OCI-LY7 (cell line): ENCODE measurements at regions not wholly inside any gene's neighbourhood (a gene's known extent, or its start where the extent isn't known, plus 50 kb on each side); places are given as distances from the start of the nearest gene placed in this dataset.
A peak's percentile ranks its signal among the peaks of the same experiment; 100 is the strongest.

ENCODE experiments used
- BruUV-seq: library from RNA; stranded (reverse); fragments of 400-500 nt; replicated peaks from 2 replicates; lab custom pipeline; 2021; lab: Mats Ljungman, UMichigan
- CTCF ChIA-PET: fragments of 300-600 bp; sonication (Branson Sonifier 250); formaldehyde crosslinking; loops from one replicate; lab custom pipeline; 2022; ENCODE audit warnings: antibody characterized with exemption; ENCODE audit not compliant: unreplicated experiment; lab: Charles Lee
- POLR2A ChIA-PET: fragments of 300-600 bp; sonication (Branson Sonifier 250); formaldehyde crosslinking; loops from one replicate; lab custom pipeline; 2022; ENCODE audit warnings: antibody characterized with exemption; lab: Charles Lee
- DNase-seq: peaks from one replicate; pipeline ENCODE4 v3.0.0-alpha.2; 2015; ENCODE audit warnings: low spot score
- H2AFZ ChIP-seq: fragments of 200-600 bp; sonication (generic), shearing (Covaris generic); 2 replicates; pipeline ENCODE4 v1.6.1; 2014; ENCODE audit warnings: mild to moderate bottlenecking, antibody characterized with exemption, low read length, moderate library complexity
- H3K27ac ChIP-seq: fragments of 200-600 bp; sonication (generic); 2 replicates; pipeline ENCODE4 v1.5.1; 2014; ENCODE audit warnings: mixed run types, low read depth, mild to moderate bottlenecking, moderate library complexity, low read length, inconsistent platforms; ENCODE audit not compliant: poor library complexity, severe bottlenecking
- H3K36me3 ChIP-seq: fragments of 200-600 bp; sonication (generic); 2 replicates; pipeline ENCODE4 v1.6.1; 2014; ENCODE audit warnings: mild to moderate bottlenecking, antibody characterized with exemption, low read length, moderate library complexity, mixed read lengths; ENCODE audit not compliant: insufficient read depth
- H3K4me1 ChIP-seq: fragments of 200-600 bp; sonication (generic); 2 replicates; pipeline ENCODE4 v1.5.1; 2014; ENCODE audit warnings: mild to moderate bottlenecking, low read length; ENCODE audit not compliant: insufficient read depth, poor library complexity, severe bottlenecking
- H3K4me2 ChIP-seq: fragments of 200-600 bp; sonication (generic); 2 replicates; pipeline ENCODE4 v1.6.1; 2014; ENCODE audit warnings: mild to moderate bottlenecking, low read length
- H3K4me3 ChIP-seq: fragments of 200-600 bp; sonication (generic); 2 replicates; pipeline ENCODE4 v1.5.1; 2014; ENCODE audit warnings: mild to moderate bottlenecking, low read depth, low read length; ENCODE audit not compliant: poor library complexity, severe bottlenecking
- H3K79me2 ChIP-seq: fragments of 200-600 bp; sonication (generic); 2 replicates; pipeline ENCODE4 v1.6.1; 2016; ENCODE audit warnings: low read depth, mild to moderate bottlenecking, low read length, moderate library complexity, mixed read lengths; ENCODE audit not compliant: insufficient read depth
- H3K9me2 ChIP-seq: fragments of 200-600 bp; sonication (generic); 2 replicates; pipeline ENCODE4 v1.6.1; 2016; ENCODE audit warnings: mild to moderate bottlenecking, low read length, mixed read lengths; ENCODE audit not compliant: insufficient read depth
- H3K9me3 ChIP-seq: fragments of 200-600 bp; sonication (generic); 2 replicates; pipeline ENCODE4 v1.6.1; 2014; ENCODE audit warnings: mild to moderate bottlenecking, mixed run types, low read length, mixed read lengths
- H4K20me1 ChIP-seq: fragments of 200-600 bp; sonication (generic); 2 replicates; pipeline ENCODE4 v1.6.1; 2014; ENCODE audit warnings: mild to moderate bottlenecking, antibody characterized with exemption, low read length, moderate library complexity, mixed read lengths; ENCODE audit not compliant: insufficient read depth
- CTCF ChIP-seq: fragments of 200-600 bp; sonication (generic); conservative IDR thresholded peaks from 2 replicates; pipeline ENCODE4 v1.5.1; 2014; ENCODE audit warnings: mild to moderate bottlenecking, antibody characterized with exemption, low read length, moderate library complexity, mixed read lengths
- EZH2phosphoT487 ChIP-seq: fragments of 200-600 bp; sonication (generic); IDR thresholded peaks from 2 replicates; pipeline ENCODE4 v1.6.1; 2018; ENCODE audit warnings: low read depth, borderline replicate concordance, mild to moderate bottlenecking, mixed run types, antibody characterized with exemption, low read length, moderate library complexity, mixed read lengths
- intact Hi-C: fragments of 100-400 bp; cut with micrococcal nuclease; formaldehyde crosslinking; loops from one replicate; pipeline ENCODE4 v1.10.0; 2022; ENCODE audit not compliant: unreplicated experiment

- peak overlapping the region; percentile 80 for H3K4me3 ChIP-seq
- TSS peak; percentile 98 for BruUV-seq
Observed at GRCh38 chr13:33541962-33542308, 256.4 kb upstream of the STARD13 start.

GRCh38 chr13:33542309-33543088, 256.9 kb upstream of the STARD13 start:
- Histone ChIP-seq H3K79me2 (peaks cover 7% of the 10 kb centered on the region; the same call in 1 of the 2 replicates), H2AFZ (peak overlapping the region; percentile 98; the same call in 1 of the 2 replicates), H3K9me2 (no peaks in the 10 kb centered on the region), H3K4me1 (peaks cover 58% of the 10 kb centered on the region), H3K4me3 (peak overlapping the region; percentile 80), H4K20me1 (no peaks in the 10 kb centered on the region), H3K27ac (peak overlapping the region; percentile 98), H3K36me3 (no peaks in the 10 kb centered on the region), H3K4me2 (peak overlapping the region; percentile 86), H3K9me3 (peaks cover 9% of the 10 kb centered on the region; the same call in 1 of the 2 replicates)
- CTCF ChIA-PET = interaction anchor here (0.9 to 1.4 kb wide), 3 partner anchors 182 to 205 kb away, joined by 3 to 5 read pairs (median 4); no protein-coding TSS in a partner anchor
- POLR2A ChIA-PET = interaction anchor here (0.5 to 3.1 kb wide), 13 partner anchors 9 to 537 kb away, joined by 3 to 37 read pairs (median 4); no protein-coding TSS in a partner anchor
- intact Hi-C loops = loop anchor here (1.0 to 10.0 kb wide), 11 partner anchors 182 to 1508 kb away; partner anchors contain the start of genes FRY, N4BP2L1, PDS5B and RFC3
- BruUV-seq = no TSS peak
- peak; percentile 83 for TF ChIP-seq CTCF
- TF ChIP-seq EZH2phosphoT487 = no peak
- DNase-seq = peak; percentile 98

More at GRCh38 chr13:33541962-33542308, 256.4 kb upstream of the STARD13 start:
- no peak for DNase-seq
- Histone ChIP-seq H3K9me3 (peaks cover 9% of the 10 kb centered on the region; the same call in 1 of the 2 replicates), H3K79me2 (peaks cover 7% of the 10 kb centered on the region; the same call in 1 of the 2 replicates), H3K36me3 (no peaks in the 10 kb centered on the region), H3K27ac (peak overlapping the region; percentile 98), H3K4me1 (peaks cover 58% of the 10 kb centered on the region), H2AFZ (peak overlapping the region; percentile 83; the same call in 1 of the 2 replicates), H4K20me1 (no peaks in the 10 kb centered on the region), H3K4me2 (peak overlapping the region; percentile 86), H3K9me2 (no peaks in the 10 kb centered on the region)
- intact Hi-C loops = loop anchor here (1.0 to 10.0 kb wide), 9 partner anchors 204 to 1507 kb away; partner anchors contain the start of genes FRY, N4BP2L1, PDS5B and RFC3
- no peak for TF ChIP-seq CTCF
- TF ChIP-seq EZH2phosphoT487 = no peak
- CTCF ChIA-PET = interaction anchor here (0.6 kb wide), 1 partner anchor 335 kb away, joined by 4 read pairs; no protein-coding TSS in a partner anchor
- POLR2A ChIA-PET = interaction anchor here (0.8 kb wide), 1 partner anchor 277 kb away, joined by 3 read pairs; no protein-coding TSS in a partner anchor
